ENCODE measurements at regions not wholly inside any gene's neighbourhood (a gene's known extent, or its start where the extent isn't known, plus 50 kb on each side); places are given as distances from the start of the nearest gene placed in this dataset.

- ChIA-PET POLR2A (ENCODE audit: unreplicated experiment) (no interaction called here), CTCF (no interaction called here)
- no peak overlapping the region for H3K4me3 ChIP-seq (ENCODE audit: low read length)
- peaks cover 14% of the 10 kb centered on the region; the same call in 1 of the 2 replicates for H3K9me3 ChIP-seq (ENCODE audit: low read length)
- H3K36me3 ChIP-seq (ENCODE audit: low read depth, low read length), result no peaks in the 10 kb centered on the region
- intact Hi-C loops (cut with micrococcal nuclease), result no loop called here
- DNase-seq (peak; percentile 25), ATAC-seq (no peak)
- H2AFZ ChIP-seq (ENCODE audit: low read length), result no peak overlapping the region
- H3K4me1 ChIP-seq (ENCODE audit: insufficient read depth, low read length), result no peaks in the 10 kb centered on the region
- peaks cover 6% of the 10 kb centered on the region; the same call in 1 of the 2 replicates for H3K27me3 ChIP-seq (ENCODE audit: low read length)
- no peaks in the 10 kb centered on the region for H3F3A ChIP-seq (ENCODE audit: low read length, unreplicated experiment)
- no peaks in the 10 kb centered on the region for H3K9me2 ChIP-seq (replicated peaks; ENCODE audit: low read length)
- TF ChIP-seq CTCF (conservative IDR thresholded peaks at IDR 0.05; ENCODE audit: low read depth, low read length) (peak; percentile 63), EZH2 (IDR thresholded peaks at IDR 0.05; ENCODE audit: low read length, unreplicated experiment) (no peak), EZH2phosphoT487 (IDR thresholded peaks at IDR 0.05; ENCODE audit: borderline replicate concordance, low read length) (no peak)
- H3K9ac ChIP-seq (ENCODE audit: low read length), result no peak overlapping the region
- no peaks in the 10 kb centered on the region for H3K79me2 ChIP-seq (ENCODE audit: low read length)
- no peaks in the 10 kb centered on the region for H4K20me1 ChIP-seq (ENCODE audit: low read length)
- no TSS peak for BruUV-seq (replicated peaks)
- H3K27ac ChIP-seq (ENCODE audit: low read length), result no peak overlapping the region
- H3K4me2 ChIP-seq (ENCODE audit: low read length), result no peak overlapping the region
Observed at GRCh38 chr3:468172-468571, 271.6 kb downstream of the CHL1 start.

- ChIA-PET CTCF (no interaction called here), POLR2A (ENCODE audit: unreplicated experiment) (no interaction called here)
- Histone ChIP-seq H3K9me2 (replicated peaks; ENCODE audit: low read length) (no peaks in the 10 kb centered on the region), H3K4me3 (ENCODE audit: low read length) (no peak overlapping the region), H3K36me3 (ENCODE audit: low read depth, low read length) (no peaks in the 10 kb centered on the region), H3K9me3 (ENCODE audit: low read length) (peaks cover 14% of the 10 kb centered on the region; the same call in 1 of the 2 replicates), H3K4me1 (ENCODE audit: insufficient read depth, low read length) (no peaks in the 10 kb centered on the region), H3K9ac (ENCODE audit: low read length) (no peak overlapping the region), H4K20me1 (ENCODE audit: low read length) (no peaks in the 10 kb centered on the region), H3K27ac (ENCODE audit: low read length) (no peak overlapping the region), H3K79me2 (ENCODE audit: low read length) (no peaks in the 10 kb centered on the region), H3F3A (ENCODE audit: low read length, unreplicated experiment) (no peaks in the 10 kb centered on the region), H3K4me2 (ENCODE audit: low read length) (no peak overlapping the region), H3K27me3 (ENCODE audit: low read length) (no peaks in the 10 kb centered on the region), H2AFZ (ENCODE audit: low read length) (no peak overlapping the region)
- no TSS peak for BruUV-seq (replicated peaks)
- no peak for DNase-seq
- intact Hi-C loops (cut with micrococcal nuclease), result no loop called here
- ATAC-seq, result no peak
- TF ChIP-seq EZH2 (IDR thresholded peaks at IDR 0.05; ENCODE audit: low read length, unreplicated experiment) (no peak), CTCF (conservative IDR thresholded peaks at IDR 0.05; ENCODE audit: low read depth, low read length) (no peak), EZH2phosphoT487 (IDR thresholded peaks at IDR 0.05; ENCODE audit: borderline replicate concordance, low read length) (no peak)
Observed at GRCh38 chr3:473033-473800, 276.7 kb downstream of the CHL1 start.

GRCh38 chr3:474828-475227 lies 278.3 kb downstream of the CHL1 start:
- H4K20me1 ChIP-seq (ENCODE audit: low read length), result no peaks in the 10 kb centered on the region
- no peaks in the 10 kb centered on the region for H3K4me1 ChIP-seq (ENCODE audit: insufficient read depth, low read length)
- H3K27ac ChIP-seq (ENCODE audit: low read length), result no peak overlapping the region
- BruUV-seq (replicated peaks), result no TSS peak
- DNase-seq (no peak), ATAC-seq (no peak)
- no peaks in the 10 kb centered on the region for H3K79me2 ChIP-seq (ENCODE audit: low read length)
- H3K36me3 ChIP-seq (ENCODE audit: low read depth, low read length), result no peaks in the 10 kb centered on the region
- no peak overlapping the region for H3K4me3 ChIP-seq (ENCODE audit: low read length)
- no peaks in the 10 kb centered on the region for H3K9me2 ChIP-seq (replicated peaks; ENCODE audit: low read length)
- H3K27me3 ChIP-seq (ENCODE audit: low read length), result no peaks in the 10 kb centered on the region
- intact Hi-C loops (cut with micrococcal nuclease), result no loop called here
- no peak overlapping the region for H3K9ac ChIP-seq (ENCODE audit: low read length)
- ChIA-PET CTCF (no interaction called here), POLR2A (ENCODE audit: unreplicated experiment) (no interaction called here)
- H3K9me3 ChIP-seq (ENCODE audit: low read length), result peaks cover 14% of the 10 kb centered on the region; the same call in 1 of the 2 replicates
- no peaks in the 10 kb centered on the region for H3F3A ChIP-seq (ENCODE audit: low read length, unreplicated experiment)
- H3K4me2 ChIP-seq (ENCODE audit: low read length), result no peak overlapping the region
- TF ChIP-seq EZH2 (IDR thresholded peaks at IDR 0.05; ENCODE audit: low read length, unreplicated experiment) (no peak), EZH2phosphoT487 (IDR thresholded peaks at IDR 0.05; ENCODE audit: borderline replicate concordance, low read length) (no peak), CTCF (conservative IDR thresholded peaks at IDR 0.05; ENCODE audit: low read depth, low read length) (no peak)
- no peak overlapping the region for H2AFZ ChIP-seq (ENCODE audit: low read length)
